Embryonic facial prominence (tissue), 1 donor: ENCODE measurements at regions not wholly inside any gene's neighbourhood (a gene's known extent, or its start where the extent isn't known, plus 50 kb on each side); places are given as distances from the start of the nearest gene placed in this dataset.
"Not testable (repeated sequence)": the region's sequence is repeated elsewhere in the genome, so short reads cannot be mapped to it uniquely, and the experiment has no call there.

Source experiments
- DNase-seq: peaks from one replicate; pipeline ENCODE4 v3.0.0-alpha.2; 2016; ENCODE audit errors: extremely low spot score

- DNase-seq = no peak
These were observed 213.5 kb upstream of the IRF2BP2 start for GRCh38 chr1:234823191-234824176.

- DNase-seq = no peak
These were observed 211.9 kb upstream of the IRF2BP2 start for GRCh38 chr1:234821840-234822239.

DNA sequence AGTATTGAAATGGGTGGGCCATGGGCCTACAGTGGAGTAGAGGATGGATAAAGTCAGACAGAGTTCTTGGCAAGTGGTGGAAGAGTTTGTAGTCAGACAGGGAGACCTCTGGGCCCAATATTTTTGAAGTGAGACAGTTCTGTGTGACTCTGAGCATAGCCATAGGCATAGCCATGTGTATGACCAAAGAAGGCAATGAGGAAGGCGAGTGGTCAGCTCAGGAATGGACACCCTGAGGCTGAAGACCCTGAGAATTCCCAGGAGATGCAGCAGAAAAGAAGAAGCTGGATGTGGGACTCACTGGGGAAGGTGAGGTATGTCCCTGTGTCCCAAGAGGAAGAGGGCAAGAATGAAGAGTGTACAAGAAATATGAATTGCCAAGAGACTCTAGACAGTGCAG is 210.6 kb upstream of the IRF2BP2 start:
- no peak for DNase-seq

DNA sequence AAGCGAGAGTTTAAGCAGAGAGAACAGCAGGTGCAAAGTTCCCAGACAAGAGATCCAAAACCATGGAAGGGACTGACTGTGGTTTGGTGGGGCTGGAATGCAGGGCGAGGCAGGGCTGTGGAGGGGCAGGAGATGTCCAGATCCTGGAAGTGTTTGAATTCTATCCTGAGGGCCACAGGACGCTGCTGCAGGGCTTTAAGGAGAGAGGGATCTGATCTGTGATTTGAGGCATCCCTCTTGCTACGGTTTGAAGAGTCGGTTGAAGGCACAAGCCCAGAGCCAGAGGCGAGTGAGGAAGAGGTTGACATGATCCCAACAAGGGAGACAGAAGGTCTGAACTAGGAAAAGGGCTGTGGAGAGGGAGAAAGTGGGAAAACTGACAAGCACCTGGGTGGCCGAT is 209.9 kb upstream of the IRF2BP2 start:
- not testable (repeated sequence) for DNase-seq

GRCh38 chr1:234818040-234818387 is 208.0 kb upstream of the IRF2BP2 start:
- not testable (repeated sequence) for DNase-seq

DNA sequence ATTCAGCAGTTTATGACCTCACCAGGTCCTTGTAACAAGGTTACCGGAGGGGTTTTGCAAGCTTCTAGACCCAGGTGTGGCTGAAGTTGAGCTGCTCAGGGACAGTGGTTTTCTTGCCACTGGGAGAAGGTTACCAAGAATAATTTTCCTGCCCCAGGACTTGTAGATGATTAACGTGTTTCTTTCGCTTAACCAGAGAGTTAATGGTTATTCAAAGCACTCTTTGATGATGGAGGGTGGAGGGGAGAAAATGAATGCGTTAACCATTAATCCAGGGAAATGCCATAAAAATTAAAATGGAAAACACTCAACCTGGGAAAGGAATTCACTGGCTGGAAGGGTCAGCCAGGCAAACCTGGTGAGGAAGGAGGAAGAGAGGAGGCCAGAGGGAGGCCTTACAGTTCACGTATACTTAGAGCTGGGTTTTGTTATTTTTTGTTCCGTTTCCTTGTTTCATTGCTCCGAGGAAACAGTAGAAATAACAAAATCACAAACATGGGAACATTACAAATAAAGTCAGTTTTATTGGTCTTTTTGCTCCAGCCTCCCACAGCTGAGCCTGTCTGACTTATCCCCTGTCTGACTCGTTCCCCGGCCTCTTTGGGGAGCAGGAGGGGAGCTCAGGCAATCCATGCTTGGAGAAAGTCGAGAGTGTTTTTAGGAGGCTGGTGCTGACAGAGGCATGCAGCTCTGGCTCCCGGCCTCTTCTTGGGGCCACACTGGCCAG is 207.5 kb upstream of the IRF2BP2 start:
- DNase-seq = not testable (repeated sequence)

GRCh38 chr1:234816864-234817263 is 206.9 kb upstream of the IRF2BP2 start:
- not testable (repeated sequence) for DNase-seq

DNA sequence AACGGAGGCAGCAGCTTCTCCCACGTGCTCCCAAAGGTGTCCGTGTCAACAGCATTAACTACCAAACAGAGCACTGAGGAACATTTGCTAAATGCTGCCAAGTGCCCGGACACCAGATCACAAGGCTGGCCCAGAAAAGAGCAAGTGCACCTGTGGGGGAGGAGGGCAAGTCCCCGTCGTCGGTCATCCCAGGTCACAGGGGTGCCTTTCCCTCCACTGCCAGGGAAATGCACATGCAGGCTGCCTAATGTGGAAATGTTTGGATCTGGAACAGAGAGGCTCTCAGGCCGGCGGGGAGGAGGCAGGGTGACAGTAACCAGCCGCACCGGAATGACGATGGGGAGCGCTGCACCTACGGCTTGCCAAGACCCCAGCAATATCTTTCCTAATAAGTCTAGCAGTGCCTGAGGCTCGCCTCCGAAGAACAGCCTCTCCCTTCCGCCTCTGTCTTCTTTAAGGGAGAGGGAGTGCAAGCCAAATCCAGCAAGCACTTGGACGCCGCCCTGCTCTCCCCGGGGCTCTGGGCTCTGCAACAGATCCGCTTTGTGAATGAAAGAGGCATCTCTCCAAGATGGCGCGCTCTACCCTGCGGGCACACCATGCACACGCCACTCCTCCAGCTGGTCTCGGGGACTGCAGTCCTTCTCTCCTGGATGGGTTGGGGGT is 206.3 kb upstream of the IRF2BP2 start:
- DNase-seq = not testable (repeated sequence)

- not testable (repeated sequence) for DNase-seq
These were observed 205.4 kb upstream of the IRF2BP2 start for GRCh38 chr1:234815295-234815815.

DNA sequence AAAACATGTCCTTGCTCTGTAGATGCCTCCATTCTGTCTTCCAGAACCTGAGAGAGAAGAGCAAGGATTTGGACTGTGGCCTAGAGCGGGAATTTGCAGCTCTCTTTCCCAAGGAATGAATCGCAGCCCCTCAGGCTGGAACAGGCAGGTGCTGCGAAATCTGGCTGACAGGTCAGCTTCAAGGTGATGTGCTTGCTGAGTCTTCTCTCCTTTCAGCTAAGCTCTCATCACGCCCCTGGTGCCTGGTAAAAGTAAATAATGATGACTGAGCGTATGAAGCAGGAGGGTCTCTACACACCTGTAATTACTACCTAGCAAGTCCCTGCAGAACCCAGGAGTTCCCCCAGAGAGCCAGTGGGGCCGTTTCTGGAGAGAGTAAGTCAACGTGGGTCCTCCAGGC is 204.3 kb upstream of the IRF2BP2 start:
- not testable (repeated sequence) for DNase-seq

DNA sequence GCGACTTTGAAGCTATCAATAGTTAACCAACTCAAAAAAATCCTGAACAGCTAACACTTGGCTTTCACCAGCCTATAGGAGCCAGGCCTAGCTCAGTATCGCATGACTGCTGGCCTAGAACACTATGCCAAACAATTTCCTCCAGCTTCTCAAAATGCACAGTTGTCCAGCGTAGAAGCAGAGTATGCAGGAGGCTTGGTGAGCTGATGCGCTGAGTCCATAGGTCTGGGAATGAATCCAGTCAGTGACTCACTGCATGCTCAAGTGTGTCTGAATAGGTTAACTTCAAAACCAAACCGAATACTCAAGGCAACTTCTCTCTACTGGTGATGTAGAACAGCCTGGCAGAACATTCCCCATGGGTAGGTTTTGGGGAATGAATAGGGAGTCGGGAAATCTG is 201.8 kb upstream of the IRF2BP2 start:
- DNase-seq = not testable (repeated sequence)

DNA sequence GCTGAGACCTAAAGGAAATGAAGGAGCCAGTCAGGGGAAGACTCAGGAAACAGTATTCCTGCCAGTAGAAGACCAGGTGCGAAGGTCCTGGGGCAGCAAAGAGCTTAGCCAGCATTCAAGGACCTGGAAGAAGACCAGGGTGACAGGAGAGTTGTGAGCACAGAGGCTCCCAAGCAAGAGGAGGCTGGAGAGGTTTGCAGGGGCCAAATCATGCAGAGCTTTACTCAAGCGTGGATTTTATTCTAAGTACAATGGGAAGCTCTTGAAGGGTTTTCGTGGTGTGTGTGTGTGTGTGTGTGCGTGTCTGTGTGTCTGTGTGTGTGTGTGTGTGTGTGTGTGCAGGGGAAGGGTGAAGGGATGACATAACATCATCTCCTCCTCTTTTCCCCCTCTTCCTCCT is 200.7 kb upstream of the IRF2BP2 start:
- not testable (repeated sequence) for DNase-seq

GRCh38 chr1:234809854-234810245 is 199.9 kb upstream of the IRF2BP2 start:
- DNase-seq = not testable (repeated sequence)

GRCh38 chr1:234808943-234809853 is 199.2 kb upstream of the IRF2BP2 start:
- not testable (repeated sequence) for DNase-seq

GRCh38 chr1:234808459-234808858 is 198.5 kb upstream of the IRF2BP2 start:
- DNase-seq = not testable (repeated sequence)

GRCh38 chr1:234807705-234808104 is 197.7 kb upstream of the IRF2BP2 start:
- not testable (repeated sequence) for DNase-seq

DNA sequence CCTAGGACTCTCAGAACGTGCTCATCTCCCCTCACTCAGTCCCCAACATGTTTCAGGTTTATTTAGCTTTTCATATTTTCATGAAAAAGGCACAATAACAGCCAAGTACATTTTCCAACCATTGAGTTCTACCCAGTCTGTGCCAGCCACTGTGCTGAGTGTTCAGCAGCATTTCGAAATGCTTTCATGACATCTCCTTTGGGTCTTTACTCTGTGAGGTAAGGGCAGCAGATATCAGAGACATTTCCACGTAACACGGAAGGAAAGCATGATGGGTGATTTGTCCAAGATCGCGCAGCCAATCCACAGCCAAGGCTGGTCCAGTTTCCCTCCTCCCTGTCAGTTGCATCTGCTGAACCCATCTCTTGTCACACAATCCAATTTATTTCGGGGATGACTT is 192.6 kb upstream of the IRF2BP2 start:
- not testable (repeated sequence) for DNase-seq

- not testable (repeated sequence) for DNase-seq
These were observed 191.7 kb upstream of the IRF2BP2 start for GRCh38 chr1:234801636-234802035.

- not testable (repeated sequence) for DNase-seq
These were observed 191.2 kb upstream of the IRF2BP2 start for GRCh38 chr1:234801147-234801546.

GRCh38 chr1:234800563-234800962 is 190.6 kb upstream of the IRF2BP2 start:
- DNase-seq = not testable (repeated sequence)
